AG10803 (cell line): ENCODE measurements at regions not wholly inside any gene's neighbourhood (a gene's known extent, or its start where the extent isn't known, plus 50 kb on each side); places are given as distances from the start of the nearest gene placed in this dataset.
A peak's percentile ranks its signal among the peaks of the same experiment; 100 is the strongest.
"Not testable (repeated sequence)": the region's sequence is repeated elsewhere in the genome, so short reads cannot be mapped to it uniquely, and the experiment has no call there.

Experiments
- DNase-seq: peaks from one replicate; pipeline ENCODE4 v3.0.0; 2010; ENCODE audit warnings: low read depth
- H3K4me3 ChIP-seq: 2 replicates; pipeline ENCODE4 v1.5.1; 2011; ENCODE audit warnings: mild to moderate bottlenecking, low read length, control low read depth
- TF ChIP-seq, protein P1 (sequence below): conservative IDR thresholded peaks from 2 replicates; pipeline ENCODE4 v1.5.1; 2011; ENCODE audit warnings: mild to moderate bottlenecking, low read length, control low read depth, inconsistent platforms

GRCh38 chr11:100600941-100601340 lies 86.1 kb upstream of the ARHGAP42 start:
- TF ChIP-seq, protein P1, sequence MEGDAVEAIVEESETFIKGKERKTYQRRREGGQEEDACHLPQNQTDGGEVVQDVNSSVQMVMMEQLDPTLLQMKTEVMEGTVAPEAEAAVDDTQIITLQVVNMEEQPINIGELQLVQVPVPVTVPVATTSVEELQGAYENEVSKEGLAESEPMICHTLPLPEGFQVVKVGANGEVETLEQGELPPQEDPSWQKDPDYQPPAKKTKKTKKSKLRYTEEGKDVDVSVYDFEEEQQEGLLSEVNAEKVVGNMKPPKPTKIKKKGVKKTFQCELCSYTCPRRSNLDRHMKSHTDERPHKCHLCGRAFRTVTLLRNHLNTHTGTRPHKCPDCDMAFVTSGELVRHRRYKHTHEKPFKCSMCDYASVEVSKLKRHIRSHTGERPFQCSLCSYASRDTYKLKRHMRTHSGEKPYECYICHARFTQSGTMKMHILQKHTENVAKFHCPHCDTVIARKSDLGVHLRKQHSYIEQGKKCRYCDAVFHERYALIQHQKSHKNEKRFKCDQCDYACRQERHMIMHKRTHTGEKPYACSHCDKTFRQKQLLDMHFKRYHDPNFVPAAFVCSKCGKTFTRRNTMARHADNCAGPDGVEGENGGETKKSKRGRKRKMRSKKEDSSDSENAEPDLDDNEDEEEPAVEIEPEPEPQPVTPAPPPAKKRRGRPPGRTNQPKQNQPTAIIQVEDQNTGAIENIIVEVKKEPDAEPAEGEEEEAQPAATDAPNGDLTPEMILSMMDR: no peak
- H3K4me3 ChIP-seq: no peak overlapping the region
- DNase-seq: no peak

- TF ChIP-seq, protein P1: no peak
- peak; percentile 13 for DNase-seq
- no peak overlapping the region for H3K4me3 ChIP-seq
Observed at GRCh38 chr11:100602716-100603115, 84.4 kb upstream of the ARHGAP42 start.

DNA sequence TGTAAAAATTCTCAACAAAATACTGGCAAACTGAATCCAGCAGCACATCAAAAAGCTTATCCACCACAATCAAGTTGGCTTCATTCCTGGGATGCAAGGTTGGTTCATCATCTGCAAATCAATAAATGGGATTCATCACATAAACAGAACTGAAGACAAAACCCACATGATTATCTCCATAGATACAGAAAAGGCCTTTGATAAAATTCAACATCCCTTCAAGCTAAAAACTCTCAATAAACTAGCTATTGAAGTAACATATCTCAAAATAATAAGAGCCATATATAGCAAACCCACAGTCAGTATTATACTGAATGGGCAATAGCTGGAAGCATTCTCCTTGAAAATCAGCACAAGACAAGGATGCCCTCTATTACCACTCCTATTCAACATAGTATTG lies 79.3 kb upstream of the ARHGAP42 start:
- H3K4me3 ChIP-seq, DNase-seq: not testable (repeated sequence)

DNA sequence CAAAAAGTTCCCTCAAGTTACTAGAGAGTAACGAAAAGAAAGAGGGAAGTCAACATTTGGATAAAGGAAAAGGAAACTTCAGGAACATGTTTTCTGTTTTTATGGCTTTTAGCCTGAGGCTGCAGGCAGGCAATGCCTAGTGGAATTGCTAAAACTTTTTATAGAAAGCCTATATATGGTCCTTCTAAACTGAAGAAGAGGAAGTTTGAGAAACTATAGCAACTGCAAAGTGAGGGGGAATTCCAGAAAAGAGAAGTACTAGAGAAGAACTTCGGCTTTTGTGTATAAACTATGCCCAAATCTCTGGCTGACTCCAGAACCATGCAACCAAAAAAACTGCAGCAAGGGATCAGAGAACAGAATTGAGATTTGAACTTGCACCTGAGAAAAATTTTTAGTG lies 74.3 kb upstream of the ARHGAP42 start:
- H3K4me3 ChIP-seq: no peak overlapping the region
- DNase-seq: no peak
- TF ChIP-seq, protein P1: no peak

GRCh38 chr11:100618914-100619313 lies 68.2 kb upstream of the ARHGAP42 start:
- DNase-seq: no peak
- no peak overlapping the region for H3K4me3 ChIP-seq
- TF ChIP-seq, protein P1: no peak

- peak; percentile 8 for DNase-seq
- H3K4me3 ChIP-seq: no peak overlapping the region
- TF ChIP-seq, protein P1: no peak
Observed at GRCh38 chr11:100619484-100619883, 67.6 kb upstream of the ARHGAP42 start.

DNA sequence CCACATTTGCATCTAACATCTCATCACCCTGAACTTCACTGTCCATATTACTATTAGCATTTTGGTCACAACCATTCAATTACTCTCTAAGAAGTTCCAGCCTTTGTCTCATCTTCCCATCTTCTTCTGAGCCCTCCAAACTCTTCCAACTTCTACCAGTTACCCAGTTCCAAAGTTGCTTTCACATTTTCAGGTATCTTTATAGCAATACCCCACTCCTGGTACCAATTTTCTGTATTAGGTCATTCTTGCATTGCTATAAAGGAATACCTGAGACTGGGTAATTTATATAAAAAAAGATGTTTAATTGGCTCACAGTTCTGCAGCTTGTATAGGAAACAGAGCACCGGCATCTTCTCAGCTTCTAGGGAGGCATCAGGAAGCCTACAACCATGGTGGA lies 64.7 kb upstream of the ARHGAP42 start:
- TF ChIP-seq, protein P1: no peak
- H3K4me3 ChIP-seq: no peak overlapping the region
- DNase-seq: no peak

DNA sequence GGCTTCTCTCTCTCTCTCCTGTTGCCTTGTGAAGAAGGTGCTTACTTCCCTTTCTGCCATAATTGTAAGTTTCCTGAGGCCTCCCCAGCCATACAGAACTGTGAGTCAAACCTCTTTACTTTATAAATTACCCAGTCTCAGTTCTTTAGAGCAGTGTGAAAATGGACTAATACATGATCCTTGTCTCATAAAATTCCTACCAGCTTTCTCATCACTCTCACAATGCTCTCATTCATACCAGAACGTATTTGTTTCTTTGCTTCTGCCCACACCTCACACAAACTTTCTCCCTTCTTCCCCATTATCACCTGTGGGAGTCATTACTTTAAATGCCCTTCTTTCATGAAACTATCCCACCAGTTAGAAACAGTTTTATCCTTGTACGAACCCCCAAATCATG lies 62.7 kb upstream of the ARHGAP42 start:
- DNase-seq: no peak
- H3K4me3 ChIP-seq: no peak overlapping the region
- TF ChIP-seq, protein P1: no peak
